ENCODE measurements at regions not wholly inside any gene's neighbourhood (a gene's known extent, or its start where the extent isn't known, plus 50 kb on each side); places are given as distances from the start of the nearest gene placed in this dataset.

- Histone ChIP-seq H3K9me3 (no peaks in the 10 kb centered on the region), H3K4me1 (no peaks in the 10 kb centered on the region), H3K4me3 (no peak overlapping the region), H3K36me3 (replicated peaks) (no peaks in the 10 kb centered on the region), H3K27me3 (ENCODE audit: low read depth) (no peaks in the 10 kb centered on the region)
- in situ Hi-C loops (cut with MboI; ENCODE audit: low sequenced_read_pairs): no loop called here
- no peak for DNase-seq (ENCODE audit: low spot score in 2 of 2)
Measured at GRCh38 chr1:208997726-208998312, 585.7 kb upstream of the CAMK1G start.

GRCh38 chr1:209008586-209008985 lies 574.9 kb upstream of the CAMK1G start:
- Histone ChIP-seq H3K27me3 (ENCODE audit: low read depth) (no peaks in the 10 kb centered on the region), H3K9me3 (no peaks in the 10 kb centered on the region), H3K4me3 (no peak overlapping the region), H3K4me1 (no peaks in the 10 kb centered on the region), H3K36me3 (replicated peaks) (no peaks in the 10 kb centered on the region)
- in situ Hi-C loops (cut with MboI; ENCODE audit: low sequenced_read_pairs): no loop called here
- no peak for DNase-seq (ENCODE audit: low spot score in 2 of 2)

GRCh38 chr1:209010475-209011230 lies 572.9 kb upstream of the CAMK1G start:
- Histone ChIP-seq H3K9me3 (no peaks in the 10 kb centered on the region), H3K36me3 (replicated peaks) (no peaks in the 10 kb centered on the region), H3K4me1 (no peaks in the 10 kb centered on the region), H3K27me3 (ENCODE audit: low read depth) (no peaks in the 10 kb centered on the region), H3K4me3 (no peak overlapping the region)
- in situ Hi-C loops (cut with MboI; ENCODE audit: low sequenced_read_pairs): no loop called here
- DNase-seq (ENCODE audit: low spot score in 2 of 2): no peak

GRCh38 chr1:209012443-209013196 lies 570.9 kb upstream of the CAMK1G start:
- Histone ChIP-seq H3K27me3 (ENCODE audit: low read depth) (no peaks in the 10 kb centered on the region), H3K9me3 (no peaks in the 10 kb centered on the region), H3K4me1 (no peaks in the 10 kb centered on the region), H3K36me3 (replicated peaks) (no peaks in the 10 kb centered on the region), H3K4me3 (no peak overlapping the region)
- no peak for DNase-seq (ENCODE audit: low spot score in 2 of 2)
- in situ Hi-C loops (cut with MboI; ENCODE audit: low sequenced_read_pairs): no loop called here

GRCh38 chr1:209015092-209015491 lies 568.4 kb upstream of the CAMK1G start:
- H3K9me3 ChIP-seq: no peaks in the 10 kb centered on the region
- DNase-seq (ENCODE audit: low spot score in 2 of 2): no peak

GRCh38 chr1:209021622-209022021 lies 561.9 kb upstream of the CAMK1G start:
- Histone ChIP-seq H3K36me3 (replicated peaks) (no peaks in the 10 kb centered on the region), H3K4me1 (no peaks in the 10 kb centered on the region), H3K9me3 (no peaks in the 10 kb centered on the region), H3K4me3 (no peak overlapping the region), H3K27me3 (ENCODE audit: low read depth) (no peaks in the 10 kb centered on the region)
- DNase-seq (ENCODE audit: low spot score in 2 of 2): no peak
- in situ Hi-C loops (cut with MboI; ENCODE audit: low sequenced_read_pairs): no loop called here

More at GRCh38 chr1:209015092-209015491, 568.4 kb upstream of the CAMK1G start:
- Histone ChIP-seq H3K4me3 (no peak overlapping the region), H3K4me1 (no peaks in the 10 kb centered on the region), H3K27me3 (ENCODE audit: low read depth) (no peaks in the 10 kb centered on the region), H3K36me3 (replicated peaks) (no peaks in the 10 kb centered on the region)
- in situ Hi-C loops (cut with MboI; ENCODE audit: low sequenced_read_pairs): no loop called here

GRCh38 chr1:209023790-209024189 lies 559.7 kb upstream of the CAMK1G start:
- Histone ChIP-seq H3K36me3 (replicated peaks) (no peaks in the 10 kb centered on the region), H3K4me3 (no peak overlapping the region), H3K27me3 (ENCODE audit: low read depth) (no peaks in the 10 kb centered on the region), H3K4me1 (no peaks in the 10 kb centered on the region), H3K9me3 (no peaks in the 10 kb centered on the region)
- in situ Hi-C loops (cut with MboI; ENCODE audit: low sequenced_read_pairs): no loop called here
- DNase-seq (ENCODE audit: low spot score in 2 of 2): no peak

- no peaks in the 10 kb centered on the region for H3K27me3 ChIP-seq (ENCODE audit: low read depth)
- in situ Hi-C loops (cut with MboI; ENCODE audit: low sequenced_read_pairs): no loop called here
- H3K9me3 ChIP-seq: no peaks in the 10 kb centered on the region
- H3K4me3 ChIP-seq: no peak overlapping the region
- no peak for DNase-seq (ENCODE audit: low spot score in 2 of 2)
- H3K36me3 ChIP-seq (replicated peaks): no peaks in the 10 kb centered on the region
- no peaks in the 10 kb centered on the region for H3K4me1 ChIP-seq
Measured at GRCh38 chr1:209029737-209030136, 553.8 kb upstream of the CAMK1G start.

GRCh38 chr1:209030454-209031167 lies 552.9 kb upstream of the CAMK1G start:
- Histone ChIP-seq H3K4me3 (no peak overlapping the region), H3K36me3 (replicated peaks) (no peaks in the 10 kb centered on the region), H3K9me3 (no peaks in the 10 kb centered on the region), H3K4me1 (no peaks in the 10 kb centered on the region), H3K27me3 (ENCODE audit: low read depth) (no peaks in the 10 kb centered on the region)
- no peak for DNase-seq (ENCODE audit: low spot score in 2 of 2)
- in situ Hi-C loops (cut with MboI; ENCODE audit: low sequenced_read_pairs): no loop called here

GRCh38 chr1:209037064-209037463 lies 546.5 kb upstream of the CAMK1G start:
- H3K36me3 ChIP-seq (replicated peaks): no peaks in the 10 kb centered on the region
- no peak overlapping the region for H3K4me3 ChIP-seq
- H3K4me1 ChIP-seq: no peaks in the 10 kb centered on the region
- in situ Hi-C loops (cut with MboI; ENCODE audit: low sequenced_read_pairs): no loop called here
- H3K9me3 ChIP-seq: no peaks in the 10 kb centered on the region
- no peak for DNase-seq (ENCODE audit: low spot score in 2 of 2)
- H3K27me3 ChIP-seq (ENCODE audit: low read depth): no peaks in the 10 kb centered on the region

GRCh38 chr1:209038316-209038715 lies 545.2 kb upstream of the CAMK1G start:
- DNase-seq (ENCODE audit: low spot score in 2 of 2): no peak
- no peak overlapping the region for H3K4me3 ChIP-seq
- in situ Hi-C loops (cut with MboI; ENCODE audit: low sequenced_read_pairs): no loop called here

GRCh38 chr1:209038735-209039134 lies 544.8 kb upstream of the CAMK1G start:
- H3K4me3 ChIP-seq: no peak overlapping the region
- no peaks in the 10 kb centered on the region for H3K9me3 ChIP-seq
- in situ Hi-C loops (cut with MboI; ENCODE audit: low sequenced_read_pairs): no loop called here
- no peaks in the 10 kb centered on the region for H3K27me3 ChIP-seq (ENCODE audit: low read depth)
- no peak for DNase-seq (ENCODE audit: low spot score in 2 of 2)
- no peaks in the 10 kb centered on the region for H3K4me1 ChIP-seq
- H3K36me3 ChIP-seq (replicated peaks): no peaks in the 10 kb centered on the region

More at GRCh38 chr1:209038316-209038715, 545.2 kb upstream of the CAMK1G start:
- no peaks in the 10 kb centered on the region for H3K9me3 ChIP-seq
- H3K36me3 ChIP-seq (replicated peaks): no peaks in the 10 kb centered on the region
- no peaks in the 10 kb centered on the region for H3K27me3 ChIP-seq (ENCODE audit: low read depth)
- no peaks in the 10 kb centered on the region for H3K4me1 ChIP-seq

- in situ Hi-C loops (cut with MboI; ENCODE audit: low sequenced_read_pairs): no loop called here
- H3K9me3 ChIP-seq: no peaks in the 10 kb centered on the region
- no peak overlapping the region for H3K4me3 ChIP-seq
- H3K36me3 ChIP-seq (replicated peaks): no peaks in the 10 kb centered on the region
- H3K4me1 ChIP-seq: no peaks in the 10 kb centered on the region
- no peaks in the 10 kb centered on the region for H3K27me3 ChIP-seq (ENCODE audit: low read depth)
- DNase-seq (ENCODE audit: low spot score in 2 of 2): no peak
Measured at GRCh38 chr1:209040351-209040750, 543.2 kb upstream of the CAMK1G start.

- Histone ChIP-seq H3K4me3 (no peak overlapping the region), H3K27me3 (ENCODE audit: low read depth) (no peaks in the 10 kb centered on the region), H3K9me3 (no peaks in the 10 kb centered on the region), H3K4me1 (no peaks in the 10 kb centered on the region), H3K36me3 (replicated peaks) (no peaks in the 10 kb centered on the region)
- no peak for DNase-seq (ENCODE audit: low spot score in 2 of 2)
- in situ Hi-C loops (cut with MboI; ENCODE audit: low sequenced_read_pairs): no loop called here
Measured at GRCh38 chr1:209041927-209042326, 541.6 kb upstream of the CAMK1G start.
